ENCODE measurements at regions not wholly inside any gene's neighbourhood (a gene's known extent, or its start where the extent isn't known, plus 50 kb on each side); places are given as distances from the start of the nearest gene placed in this dataset.
A peak's percentile ranks its signal among the peaks of the same experiment; 100 is the strongest.

- H3K27ac ChIP-seq, result no peak overlapping the region
- H3K9me3 ChIP-seq, result no peaks in the 10 kb centered on the region
- H3K4me3 ChIP-seq (replicated peaks in 1 of 3), result no peak overlapping the region
- H3K27me3 ChIP-seq, result no peaks in the 10 kb centered on the region
- TF ChIP-seq POLR2A (IDR thresholded peaks at IDR 0.05), result no peak
- TF ChIP-seq CTCF (IDR thresholded peaks at IDR 0.05), result no peak
- no peaks in the 10 kb centered on the region for H3K36me3 ChIP-seq
- WGBS, 2 donors, result 92 to 97% methylated on average over 1 of the region's 1 CpG
- intact Hi-C loops (cut with DNase I), result no loop called here
- H3K4me1 ChIP-seq, result peaks cover 19 to 21% of the 10 kb centered on the region in 2 donors
- DNase-seq, result no peak
Observed at GRCh38 chr2:38163579-38163978, 87.6 kb upstream of the CYP1B1 start.

- peaks cover 25 to 27% of the 10 kb centered on the region in 2 donors for H3K4me1 ChIP-seq
- no peak overlapping the region for H3K27ac ChIP-seq
- intact Hi-C loops (cut with DNase I), result no loop called here
Observed at GRCh38 chr2:38163006-38163405, 87.1 kb upstream of the CYP1B1 start.

GRCh38 chr2:38160516-38160915 lies 84.6 kb upstream of the CYP1B1 start:
- WGBS, 2 donors, result 93 to 96% methylated on average over 5 of the region's 5 CpGs
- no peaks in the 10 kb centered on the region for H3K36me3 ChIP-seq
- DNase-seq, result no peak
- intact Hi-C loops (cut with DNase I), result no loop called here
- H3K9me3 ChIP-seq, result no peaks in the 10 kb centered on the region
- no peak for TF ChIP-seq CTCF (IDR thresholded peaks at IDR 0.05)
- TF ChIP-seq POLR2A (IDR thresholded peaks at IDR 0.05), result no peak
- no peak overlapping the region for H3K4me3 ChIP-seq (replicated peaks in 1 of 3)
- H3K27me3 ChIP-seq, result no peaks in the 10 kb centered on the region
- H3K4me1 ChIP-seq, result peaks cover 25 to 29% of the 10 kb centered on the region in 2 donors
- peak overlapping the region in 2 of 3 donors; percentile 64 to 77 for H3K27ac ChIP-seq

More at GRCh38 chr2:38163006-38163405, 87.1 kb upstream of the CYP1B1 start:
- H3K9me3 ChIP-seq, result no peaks in the 10 kb centered on the region
- 79 to 95% methylated on average over 3 of the region's 3 CpGs for WGBS, 2 donors
- no peak overlapping the region for H3K4me3 ChIP-seq (replicated peaks in 1 of 3)
- H3K36me3 ChIP-seq, result no peaks in the 10 kb centered on the region
- TF ChIP-seq CTCF (IDR thresholded peaks at IDR 0.05) (no peak), POLR2A (IDR thresholded peaks at IDR 0.05) (no peak)
- no peak for DNase-seq
- H3K27me3 ChIP-seq, result no peaks in the 10 kb centered on the region

- 13 to 19% methylated on average over 3 of the region's 3 CpGs for WGBS, 2 donors
- intact Hi-C loops (cut with DNase I), result no loop called here
Observed at GRCh38 chr2:38159597-38159996, 83.6 kb upstream of the CYP1B1 start.

DNA sequence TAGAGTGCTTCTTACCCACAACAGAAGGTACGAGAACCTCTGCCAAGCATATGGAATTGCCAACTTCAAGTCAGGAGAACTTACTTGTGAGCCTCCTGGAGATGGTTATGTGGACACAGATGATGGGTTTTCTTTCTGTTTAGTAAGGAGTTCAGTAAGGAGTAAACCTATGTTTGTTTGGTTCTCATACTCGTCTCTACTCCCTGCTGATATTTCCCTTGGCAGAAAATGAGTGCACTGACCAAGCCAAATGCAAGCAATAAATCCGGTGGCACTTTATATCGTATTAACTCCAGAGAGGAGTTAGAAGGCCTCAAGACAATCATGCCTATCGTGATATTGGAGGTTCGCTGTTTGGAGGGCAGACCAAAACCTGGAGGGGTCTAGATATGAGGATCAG lies 83.2 kb upstream of the CYP1B1 start:
- H3K4me1 ChIP-seq, result peaks cover 25 to 29% of the 10 kb centered on the region in 2 donors
- TF ChIP-seq POLR2A (IDR thresholded peaks at IDR 0.05) (no peak), CTCF (IDR thresholded peaks at IDR 0.05) (no peak)
- H3K27ac ChIP-seq, result peak overlapping the region; percentile 64 to 77 (median 76)
- DNase-seq, result no peak
- H3K4me3 ChIP-seq (replicated peaks in 1 of 3), result no peak overlapping the region
- WGBS, 2 donors, result 62 to 72% methylated on average over 6 of the region's 6 CpGs
- H3K27me3 ChIP-seq, result no peaks in the 10 kb centered on the region
- H3K9me3 ChIP-seq, result no peaks in the 10 kb centered on the region
- intact Hi-C loops (cut with DNase I), result no loop called here
- H3K36me3 ChIP-seq, result no peaks in the 10 kb centered on the region

More at GRCh38 chr2:38159597-38159996, 83.6 kb upstream of the CYP1B1 start:
- TF ChIP-seq POLR2A (IDR thresholded peaks at IDR 0.05), result no peak
- TF ChIP-seq CTCF (IDR thresholded peaks at IDR 0.05), result no peak
- peaks cover 25 to 29% of the 10 kb centered on the region in 2 donors for H3K4me1 ChIP-seq
- H3K27me3 ChIP-seq, result no peaks in the 10 kb centered on the region
- no peaks in the 10 kb centered on the region for H3K9me3 ChIP-seq
- H3K27ac ChIP-seq, result peak overlapping the region; percentile 64 to 77 (median 76)
- DNase-seq, result peak; percentile 57 to 65
- no peak overlapping the region for H3K4me3 ChIP-seq (replicated peaks in 1 of 3)
- no peaks in the 10 kb centered on the region for H3K36me3 ChIP-seq

Measured in thyroid gland (tissue), 4 donors.